Ectodermal cell (in vitro differentiated cells): ENCODE measurements at regions not wholly inside any gene's neighbourhood (a gene's known extent, or its start where the extent isn't known, plus 50 kb on each side); places are given as distances from the start of the nearest gene placed in this dataset.
"Not testable (repeated sequence)": the region's sequence is repeated elsewhere in the genome, so short reads cannot be mapped to it uniquely, and the experiment has no call there.

ENCODE experiments used
- H3K27ac ChIP-seq: 2 replicates; pipeline ENCODE4 v1.7.0; 2013; ENCODE audit warnings: mild to moderate bottlenecking, low read depth, low read length; ENCODE audit not compliant: insufficient read depth, poor library complexity, severe bottlenecking
- H3K27me3 ChIP-seq: 2 replicates; pipeline ENCODE4 v1.7.0; 2013; ENCODE audit warnings: mild to moderate bottlenecking, low read length; ENCODE audit not compliant: insufficient read depth, control insufficient read depth, poor library complexity, severe bottlenecking
- H3K36me3 ChIP-seq: one replicate; pipeline ENCODE4 v1.7.0; 2013; ENCODE audit warnings: low read length; ENCODE audit not compliant: control insufficient read depth, insufficient read depth
- H3K4me1 ChIP-seq: one replicate; pipeline ENCODE4 v1.7.0; 2013; ENCODE audit warnings: low read length; ENCODE audit not compliant: control insufficient read depth, insufficient read depth
- H3K4me3 ChIP-seq: 2 replicates; pipeline ENCODE4 v1.7.0; 2013; ENCODE audit warnings: low read depth, low read length, control low read depth; ENCODE audit not compliant: insufficient read depth
- H3K9me3 ChIP-seq: 2 replicates; pipeline ENCODE4 v1.7.0; 2013; ENCODE audit warnings: mild to moderate bottlenecking, low read length, moderate library complexity; ENCODE audit not compliant: control insufficient read depth
- WGBS, 2 experiments: methylation state at CpG; one replicate each; pipeline ENCODE4 v1.1.7; 2013; ENCODE audit warnings: missing lambda C conversion rate in 2 of 2; 5-methylcytosine and 5-hydroxymethylcytosine counted together

GRCh38 chr6:113375466-113375865 is 481.7 kb upstream of the MARCKS start:
- 86 to 100% methylated on average over 2 of the region's 2 CpGs for WGBS, 2 experiments
- H3K4me1 ChIP-seq, H3K27me3 ChIP-seq, H3K27ac ChIP-seq, H3K4me3 ChIP-seq, H3K36me3 ChIP-seq, H3K9me3 ChIP-seq: not testable (repeated sequence)

GRCh38 chr6:113375950-113376846 is 480.9 kb upstream of the MARCKS start:
- WGBS, 2 experiments: 86 to 88% methylated on average over 7 of the region's 7 CpGs
- no peak overlapping the region for H3K4me3 ChIP-seq
- no peaks in the 10 kb centered on the region for H3K36me3 ChIP-seq
- no peak overlapping the region for H3K27ac ChIP-seq
- H3K4me1 ChIP-seq: no peaks in the 10 kb centered on the region
- H3K9me3 ChIP-seq: no peaks in the 10 kb centered on the region
- no peaks in the 10 kb centered on the region for H3K27me3 ChIP-seq

GRCh38 chr6:113376847-113377165 is 480.3 kb upstream of the MARCKS start:
- Histone ChIP-seq H3K36me3 (no peaks in the 10 kb centered on the region), H3K4me1 (no peaks in the 10 kb centered on the region), H3K9me3 (no peaks in the 10 kb centered on the region), H3K27ac (no peak overlapping the region), H3K27me3 (no peaks in the 10 kb centered on the region), H3K4me3 (no peak overlapping the region)
- 89 to 95% methylated on average over 1 of the region's 1 CpG for WGBS, 2 experiments

GRCh38 chr6:113377362-113377942 is 479.7 kb upstream of the MARCKS start:
- WGBS, 2 experiments: 100% methylated on average over 3 to 4 of the region's 4 CpGs
- Histone ChIP-seq H3K4me3 (no peak overlapping the region), H3K36me3 (no peaks in the 10 kb centered on the region), H3K4me1 (no peaks in the 10 kb centered on the region), H3K27me3 (no peaks in the 10 kb centered on the region), H3K27ac (no peak overlapping the region), H3K9me3 (no peaks in the 10 kb centered on the region)

- Histone ChIP-seq H3K4me1 (no peaks in the 10 kb centered on the region), H3K36me3 (no peaks in the 10 kb centered on the region), H3K9me3 (no peaks in the 10 kb centered on the region), H3K4me3 (no peak overlapping the region), H3K27me3 (no peaks in the 10 kb centered on the region), H3K27ac (no peak overlapping the region)
- WGBS, 2 experiments: 69 to 85% methylated on average over 3 of the region's 3 CpGs
Measured at GRCh38 chr6:113380591-113380990, 476.6 kb upstream of the MARCKS start.

GRCh38 chr6:113381232-113381631 is 475.9 kb upstream of the MARCKS start:
- Histone ChIP-seq H3K27ac (no peak overlapping the region), H3K9me3 (no peaks in the 10 kb centered on the region), H3K4me3 (no peak overlapping the region), H3K27me3 (no peaks in the 10 kb centered on the region), H3K36me3 (no peaks in the 10 kb centered on the region), H3K4me1 (no peaks in the 10 kb centered on the region)

- WGBS, 2 experiments: 83 to 94% methylated on average over 1 to 2 of the region's 2 CpGs
- Histone ChIP-seq H3K27me3 (no peaks in the 10 kb centered on the region), H3K4me3 (no peak overlapping the region), H3K27ac (no peak overlapping the region), H3K36me3 (no peaks in the 10 kb centered on the region), H3K4me1 (no peaks in the 10 kb centered on the region), H3K9me3 (no peaks in the 10 kb centered on the region)
Measured at GRCh38 chr6:113381959-113382358, 475.2 kb upstream of the MARCKS start.

GRCh38 chr6:113383701-113384100 is 473.4 kb upstream of the MARCKS start:
- Histone ChIP-seq H3K4me1 (no peaks in the 10 kb centered on the region), H3K27ac (no peak overlapping the region), H3K36me3 (no peaks in the 10 kb centered on the region), H3K9me3 (no peaks in the 10 kb centered on the region), H3K4me3 (no peak overlapping the region), H3K27me3 (no peaks in the 10 kb centered on the region)
- 83 to 100% methylated on average over 1 of the region's 2 CpGs for WGBS, 2 experiments

- H3K4me1 ChIP-seq: no peaks in the 10 kb centered on the region
- no peaks in the 10 kb centered on the region for H3K36me3 ChIP-seq
- 89 to 100% methylated on average over 1 of the region's 2 CpGs for WGBS, 2 experiments
- H3K27ac ChIP-seq: no peak overlapping the region
- H3K27me3 ChIP-seq: no peaks in the 10 kb centered on the region
- no peaks in the 10 kb centered on the region for H3K9me3 ChIP-seq
- H3K4me3 ChIP-seq: no peak overlapping the region
Measured at GRCh38 chr6:113385020-113385431, 472.1 kb upstream of the MARCKS start.

GRCh38 chr6:113388996-113389395 is 468.1 kb upstream of the MARCKS start:
- H3K4me3 ChIP-seq: no peak overlapping the region
- no peaks in the 10 kb centered on the region for H3K9me3 ChIP-seq
- H3K27ac ChIP-seq: no peak overlapping the region
- H3K4me1 ChIP-seq: no peaks in the 10 kb centered on the region
- no peaks in the 10 kb centered on the region for H3K36me3 ChIP-seq
- WGBS, 2 experiments: 75 to 90% methylated on average over 1 to 2 of the region's 2 CpGs
- no peaks in the 10 kb centered on the region for H3K27me3 ChIP-seq
